Tibial nerve (tissue), 4 donors: ENCODE measurements at regions not wholly inside any gene's neighbourhood (a gene's known extent, or its start where the extent isn't known, plus 50 kb on each side); places are given as distances from the start of the nearest gene placed in this dataset.

ENCODE experiments used
- EP300 ChIP-seq, 2 donors: sonication (generic); formaldehyde crosslinking; IDR thresholded peaks; one replicate each; pipeline ENCODE4 v1.6.1; 2017; ENCODE audit warnings: antibody characterized with exemption in 2 of 2, mild to moderate bottlenecking in 1 of 2
- POLR2A ChIP-seq, 2 donors: fragments of 450-650 bp; IDR thresholded peaks; one replicate each; pipeline ENCODE4 v1.6.1; 2017; ENCODE audit warnings: antibody characterized with exemption in 2 of 2, mild to moderate bottlenecking in 2 of 2, moderate library complexity in 2 of 2
- TF ChIP-seq, protein P1 (sequence below), 5 experiments: fragments of 200-600 bp in 3 of 5; fragments of 450-650 bp in 2 of 5; sonication (generic) in 3 of 5; IDR thresholded peaks; one replicate each; pipeline ENCODE4 v1.5.1; 2016 to 2019; ENCODE audit warnings: antibody characterized with exemption in 5 of 5, mild to moderate bottlenecking in 3 of 5, moderate library complexity in 2 of 5

DNA sequence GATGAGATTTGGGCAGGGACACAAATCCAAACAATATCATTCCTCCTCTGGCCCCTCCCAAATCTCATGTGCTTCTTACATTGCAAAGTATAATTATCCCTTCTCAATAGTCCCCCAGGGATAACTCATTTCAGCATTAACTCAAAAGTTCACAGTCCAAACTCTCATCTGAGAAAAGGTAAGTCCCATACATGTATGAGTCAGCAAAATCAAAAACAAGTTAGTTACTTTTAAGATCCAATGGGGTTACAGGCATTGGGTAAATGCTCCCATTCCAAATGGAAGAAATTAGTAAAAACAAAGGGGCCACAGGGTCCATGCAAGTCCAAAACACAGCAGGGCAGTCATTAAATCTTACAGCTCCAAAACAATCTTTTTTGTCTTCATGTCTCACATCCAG, 917.9 kb upstream of the CDH10 start:
- TF ChIP-seq, protein P1, sequence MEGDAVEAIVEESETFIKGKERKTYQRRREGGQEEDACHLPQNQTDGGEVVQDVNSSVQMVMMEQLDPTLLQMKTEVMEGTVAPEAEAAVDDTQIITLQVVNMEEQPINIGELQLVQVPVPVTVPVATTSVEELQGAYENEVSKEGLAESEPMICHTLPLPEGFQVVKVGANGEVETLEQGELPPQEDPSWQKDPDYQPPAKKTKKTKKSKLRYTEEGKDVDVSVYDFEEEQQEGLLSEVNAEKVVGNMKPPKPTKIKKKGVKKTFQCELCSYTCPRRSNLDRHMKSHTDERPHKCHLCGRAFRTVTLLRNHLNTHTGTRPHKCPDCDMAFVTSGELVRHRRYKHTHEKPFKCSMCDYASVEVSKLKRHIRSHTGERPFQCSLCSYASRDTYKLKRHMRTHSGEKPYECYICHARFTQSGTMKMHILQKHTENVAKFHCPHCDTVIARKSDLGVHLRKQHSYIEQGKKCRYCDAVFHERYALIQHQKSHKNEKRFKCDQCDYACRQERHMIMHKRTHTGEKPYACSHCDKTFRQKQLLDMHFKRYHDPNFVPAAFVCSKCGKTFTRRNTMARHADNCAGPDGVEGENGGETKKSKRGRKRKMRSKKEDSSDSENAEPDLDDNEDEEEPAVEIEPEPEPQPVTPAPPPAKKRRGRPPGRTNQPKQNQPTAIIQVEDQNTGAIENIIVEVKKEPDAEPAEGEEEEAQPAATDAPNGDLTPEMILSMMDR (IDR thresholded peaks at IDR 0.05) = no peak
- no peak for TF ChIP-seq EP300 (IDR thresholded peaks at IDR 0.05)
- no peak for TF ChIP-seq POLR2A (IDR thresholded peaks at IDR 0.05)
